Gastroesophageal sphincter (tissue), 4 donors: ENCODE measurements at regions not wholly inside any gene's neighbourhood (a gene's known extent, or its start where the extent isn't known, plus 50 kb on each side); places are given as distances from the start of the nearest gene placed in this dataset.

Source experiments
- ATAC-seq: fragments of 150-250 bp; one replicate; pipeline ENCODE4 v1.9.1; 2016; ENCODE audit warnings: mild to moderate bottlenecking, moderate library complexity
- H3K27ac ChIP-seq, 4 donors: fragments of 200-600 bp; sonication (generic) in 3 of 4; 1 replicate in 3 of 4; 2 replicates in 1 of 4; pipeline ENCODE4 v1.5.1; 2016 to 2019
- H3K27me3 ChIP-seq: fragments of 200-600 bp; sonication (generic); one replicate; pipeline ENCODE4 v1.5.1; 2019
- H3K36me3 ChIP-seq, 2 donors: fragments of 200-600 bp; sonication (generic); one replicate each; pipeline ENCODE4 v1.5.1; 2019; ENCODE audit warnings: control low read depth in 1 of 2
- H3K4me1 ChIP-seq, 3 donors: fragments of 200-600 bp; sonication (generic); 1 replicate in 2 of 3; 2 replicates in 1 of 3; pipeline ENCODE4 v1.5.1; 2016 to 2019; ENCODE audit warnings: control low read depth in 2 of 3
- H3K4me3 ChIP-seq, 2 donors: fragments of 200-600 bp; sonication (generic); one replicate each; pipeline ENCODE4 v1.5.1; 2019; ENCODE audit warnings: mild to moderate bottlenecking in 1 of 2, moderate library complexity in 1 of 2
- H3K9me3 ChIP-seq, 3 donors: fragments of 200-600 bp; sonication (generic); one replicate each; pipeline ENCODE4 v1.5.1; 2017 to 2019; ENCODE audit warnings: control low read depth in 2 of 3
- CTCF ChIP-seq, 4 experiments: fragments of 200-600 bp in 2 of 4; fragments of 450-650 bp in 2 of 4; sonication (generic) in 1 of 4; IDR thresholded peaks; one replicate each; pipeline ENCODE4 v1.5.1; 2017 to 2019; ENCODE audit warnings: antibody characterized with exemption in 4 of 4, mild to moderate bottlenecking in 2 of 4, moderate library complexity in 2 of 4
- EP300 ChIP-seq: sonication (generic); formaldehyde crosslinking; IDR thresholded peaks from one replicate; pipeline ENCODE4 v1.6.1; 2017; ENCODE audit warnings: antibody characterized with exemption, mild to moderate bottlenecking
- POLR2A ChIP-seq, 2 donors: fragments of 450-650 bp; IDR thresholded peaks; one replicate each; pipeline ENCODE4 v1.6.1; 2017; ENCODE audit warnings: antibody characterized with exemption in 2 of 2, mild to moderate bottlenecking in 2 of 2, moderate library complexity in 1 of 2
- POLR2AphosphoS5 ChIP-seq: sonication (generic); formaldehyde crosslinking; IDR thresholded peaks from one replicate; pipeline ENCODE4 v1.6.1; 2017; ENCODE audit warnings: antibody characterized with exemption
- WGBS, 2 donors: methylation state at CpG; one replicate each; pipeline ENCODE4 v1.1.5; 2018; ENCODE audit warnings: low coverage in 1 of 2; 5-methylcytosine and 5-hydroxymethylcytosine counted together

- H3K4me3 ChIP-seq = no peak overlapping the region
- H3K27ac ChIP-seq = no peak overlapping the region
- no peaks in the 10 kb centered on the region for H3K4me1 ChIP-seq
- 52 to 57% methylated on average over 5 to 7 of the region's 9 CpGs for WGBS, 2 donors
- TF ChIP-seq EP300 (no peak), POLR2AphosphoS5 (no peak), CTCF (IDR thresholded peaks at IDR 0.05) (no peak), POLR2A (IDR thresholded peaks at IDR 0.05) (no peak)
- H3K36me3 ChIP-seq = no peaks in the 10 kb centered on the region
- H3K27me3 ChIP-seq = no peaks in the 10 kb centered on the region
- no peak for ATAC-seq
- no peaks in the 10 kb centered on the region for H3K9me3 ChIP-seq
Observed at GRCh38 chr21:35460441-35460840, 411.3 kb upstream of the RUNX1 start.

GRCh38 chr21:35458405-35458804 is 409.3 kb upstream of the RUNX1 start:
- 77 to 88% methylated on average over 4 to 5 of the region's 5 CpGs for WGBS, 2 donors
- H3K9me3 ChIP-seq = no peaks in the 10 kb centered on the region
- no peaks in the 10 kb centered on the region for H3K27me3 ChIP-seq
- H3K27ac ChIP-seq = no peak overlapping the region
- H3K36me3 ChIP-seq = no peaks in the 10 kb centered on the region
- no peak for ATAC-seq
- no peak for TF ChIP-seq POLR2AphosphoS5
- no peak for TF ChIP-seq CTCF (IDR thresholded peaks at IDR 0.05)
- no peak for TF ChIP-seq POLR2A (IDR thresholded peaks at IDR 0.05)
- TF ChIP-seq EP300 = no peak
- H3K4me3 ChIP-seq = no peak overlapping the region
- H3K4me1 ChIP-seq = no peaks in the 10 kb centered on the region

GRCh38 chr21:35457097-35457804 is 408.1 kb upstream of the RUNX1 start:
- Histone ChIP-seq H3K4me1 (no peaks in the 10 kb centered on the region), H3K4me3 (no peak overlapping the region), H3K36me3 (no peaks in the 10 kb centered on the region), H3K27ac (no peak overlapping the region), H3K9me3 (no peaks in the 10 kb centered on the region), H3K27me3 (no peaks in the 10 kb centered on the region)
- 64 to 83% methylated on average over 8 of the region's 8 CpGs for WGBS, 2 donors
- no peak for ATAC-seq
- no peak for TF ChIP-seq POLR2AphosphoS5
- TF ChIP-seq CTCF (IDR thresholded peaks at IDR 0.05) = no peak
- no peak for TF ChIP-seq EP300
- TF ChIP-seq POLR2A (IDR thresholded peaks at IDR 0.05) = no peak

- no peak overlapping the region for H3K4me3 ChIP-seq
- TF ChIP-seq CTCF (IDR thresholded peaks at IDR 0.05) (no peak), EP300 (no peak), POLR2AphosphoS5 (no peak), POLR2A (IDR thresholded peaks at IDR 0.05) (no peak)
Observed at GRCh38 chr21:35451276-35451675, 402.2 kb upstream of the RUNX1 start.

GRCh38 chr21:35450830-35451229 is 401.7 kb upstream of the RUNX1 start:
- whole genome bisulfite sequencing, 2 donors = 80% methylated on average over 3 of the region's 4 CpGs; no CpG with 5 or more reads in 1 of the 2 donors
- ATAC-seq = no peak
- no peaks in the 10 kb centered on the region for H3K36me3 ChIP-seq
- no peak for TF ChIP-seq POLR2A (IDR thresholded peaks at IDR 0.05)
- TF ChIP-seq POLR2AphosphoS5 = no peak
- TF ChIP-seq CTCF (IDR thresholded peaks at IDR 0.05) = no peak
- no peak for TF ChIP-seq EP300
- no peaks in the 10 kb centered on the region for H3K4me1 ChIP-seq
- H3K4me3 ChIP-seq = no peak overlapping the region
- H3K9me3 ChIP-seq = no peaks in the 10 kb centered on the region
- no peak overlapping the region for H3K27ac ChIP-seq
- H3K27me3 ChIP-seq = no peaks in the 10 kb centered on the region

More at GRCh38 chr21:35451276-35451675, 402.2 kb upstream of the RUNX1 start:
- ATAC-seq = no peak
- 100% methylated on average over 1 of the region's 1 CpG for WGBS, 2 donors
- Histone ChIP-seq H3K27me3 (no peaks in the 10 kb centered on the region), H3K36me3 (no peaks in the 10 kb centered on the region), H3K4me1 (no peaks in the 10 kb centered on the region), H3K9me3 (no peaks in the 10 kb centered on the region), H3K27ac (no peak overlapping the region)
